WTC11 (cell line): ENCODE measurements at regions not wholly inside any gene's neighbourhood (a gene's known extent, or its start where the extent isn't known, plus 50 kb on each side); places are given as distances from the start of the nearest gene placed in this dataset.

ENCODE experiments used
- ATAC-seq: fragments of 200-7000 bp; cut with Tn5 transposase; 2 replicates; pipeline ENCODE4 v1.10.0; 2021; ENCODE audit warnings: mild to moderate bottlenecking, moderate library complexity
- CTCF ChIA-PET: fragments of 300-600 bp; sonication (Branson Sonifier 250); formaldehyde crosslinking; loops from one replicate; lab custom pipeline; 2021; ENCODE audit warnings: antibody characterized with exemption; lab: Charles Lee
- POLR2A ChIA-PET: fragments of 350-600 bp; sonication (Branson Sonifier 250); formaldehyde crosslinking; loops from one replicate; lab custom pipeline; 2021; ENCODE audit warnings: antibody characterized with exemption; lab: Charles Lee
- DNase-seq: peaks from one replicate; pipeline ENCODE4 v3.0.0; 2021; ENCODE audit warnings: low spot score
- H3K27ac Mint-ChIP-seq: 2 replicates; pipeline ENCODE4 v1.8.0; 2021; ENCODE audit warnings: mixed read lengths
- H3K27me3 Mint-ChIP-seq: 2 replicates; pipeline ENCODE4 v1.8.0; 2021; ENCODE audit warnings: low read depth, mild to moderate bottlenecking, moderate library complexity, mixed read lengths
- H3K36me3 Mint-ChIP-seq: 2 replicates; pipeline ENCODE4 v1.8.0; 2021; ENCODE audit warnings: mixed read lengths
- H3K4me1 Mint-ChIP-seq: 2 replicates; pipeline ENCODE4 v1.8.0; 2022; ENCODE audit warnings: mixed read lengths
- H3K4me3 Mint-ChIP-seq: 2 replicates; pipeline ENCODE4 v1.8.0; 2021; ENCODE audit warnings: mild to moderate bottlenecking, moderate library complexity, mixed read lengths
- H3K9me3 Mint-ChIP-seq: 2 replicates; pipeline ENCODE4 v1.8.0; 2021; ENCODE audit warnings: mixed read lengths
- ATF6 ChIP-seq: sonication (generic); formaldehyde crosslinking; IDR thresholded peaks from 2 replicates; pipeline ENCODE4 v1.8.1; 2023; ENCODE audit warnings: mild to moderate bottlenecking, missing genetic modification reagents
- CBFB ChIP-seq: sonication (generic); formaldehyde crosslinking; IDR thresholded peaks from 2 replicates; pipeline ENCODE4 v1.8.1; 2022; ENCODE audit warnings: mild to moderate bottlenecking, low read depth, missing genetic modification reagents
- CDX4 ChIP-seq: fragments of 250-450 bp; sonication (Bioruptor Pico); IDR thresholded peaks from 2 replicates; pipeline ENCODE4 v1.9.0; 2021; ENCODE audit warnings: moderate library complexity, mild to moderate bottlenecking, inconsistent platforms, borderline replicate concordance
- CTCF ChIP-seq: fragments of 200-600 bp; IDR thresholded peaks from 2 replicates; pipeline ENCODE4 v1.8.0; 2022; ENCODE audit warnings: antibody characterized with exemption
- E2F1 ChIP-seq: sonication (generic); formaldehyde crosslinking; IDR thresholded peaks from 2 replicates; pipeline ENCODE4 v1.8.0; 2022; ENCODE audit warnings: mild to moderate bottlenecking, missing genetic modification reagents
- EMX1 ChIP-seq: fragments of 250-450 bp; sonication (Bioruptor Pico); IDR thresholded peaks from 2 replicates; pipeline ENCODE4 v1.8.0; 2021; ENCODE audit warnings: mild to moderate bottlenecking
- ESRRA ChIP-seq: sonication (generic); formaldehyde crosslinking; IDR thresholded peaks from 2 replicates; pipeline ENCODE4 v1.8.1; 2022; ENCODE audit warnings: mild to moderate bottlenecking, missing genetic modification reagents, borderline replicate concordance
- GABPB1 ChIP-seq: sonication (generic); formaldehyde crosslinking; IDR thresholded peaks from 2 replicates; pipeline ENCODE4 v1.8.1; 2023; ENCODE audit warnings: mild to moderate bottlenecking, missing genetic modification reagents
- GTF2I ChIP-seq: fragments of 250-450 bp; sonication (Bioruptor Pico); conservative IDR thresholded peaks from 2 replicates; pipeline ENCODE4 v1.4.0; 2021; ENCODE audit warnings: mild to moderate bottlenecking
- HMGA2 ChIP-seq: fragments of 250-450 bp; sonication (Bioruptor Pico); IDR thresholded peaks from 2 replicates; pipeline ENCODE4 v1.4.0; 2021; ENCODE audit warnings: mild to moderate bottlenecking, moderate library complexity
- IRF1 ChIP-seq: sonication (generic); formaldehyde crosslinking; IDR thresholded peaks from 2 replicates; pipeline ENCODE4 v1.8.0; 2023; ENCODE audit warnings: missing genetic modification reagents
- IRF2 ChIP-seq: sonication (generic); formaldehyde crosslinking; IDR thresholded peaks from 2 replicates; pipeline ENCODE4 v1.8.0; 2022; ENCODE audit warnings: low read depth, missing genetic modification reagents, borderline replicate concordance
- JAZF1 ChIP-seq: fragments of 250-450 bp; sonication (Bioruptor Pico); IDR thresholded peaks from 2 replicates; pipeline ENCODE4 v1.9.0; 2021; ENCODE audit warnings: moderate library complexity, mild to moderate bottlenecking, inconsistent platforms
- KAT7 ChIP-seq: sonication (generic); formaldehyde crosslinking; IDR thresholded peaks from 2 replicates; pipeline ENCODE4 v1.8.1; 2023; ENCODE audit warnings: missing genetic modification reagents, mild to moderate bottlenecking, borderline replicate concordance
- MAX ChIP-seq: sonication (generic); formaldehyde crosslinking; IDR thresholded peaks from 2 replicates; pipeline ENCODE4 v1.8.0; 2022; ENCODE audit warnings: mild to moderate bottlenecking, missing genetic modification reagents
- MXD4 ChIP-seq: fragments of 250-450 bp; sonication (Bioruptor Pico); IDR thresholded peaks from 2 replicates; pipeline ENCODE4 v1.8.0; 2021; ENCODE audit warnings: mild to moderate bottlenecking, moderate library complexity, borderline replicate concordance
- MYBL2 ChIP-seq: sonication (generic); formaldehyde crosslinking; IDR thresholded peaks from 2 replicates; pipeline ENCODE4 v1.8.1; 2023; ENCODE audit warnings: mild to moderate bottlenecking, moderate library complexity, missing genetic modification reagents
- NR2C2 ChIP-seq: sonication (generic); formaldehyde crosslinking; IDR thresholded peaks from 2 replicates; pipeline ENCODE4 v1.8.0; 2022; ENCODE audit warnings: mild to moderate bottlenecking, missing genetic modification reagents
- NR3C1 ChIP-seq: sonication (generic); formaldehyde crosslinking; conservative IDR thresholded peaks from 2 replicates; pipeline ENCODE4 v1.8.1; 2023; ENCODE audit warnings: low read depth, mild to moderate bottlenecking, missing genetic modification reagents
- OVOL2 ChIP-seq: fragments of 250-450 bp; sonication (Bioruptor Pico); IDR thresholded peaks from 2 replicates; pipeline ENCODE4 v1.9.0; 2021; ENCODE audit warnings: mild to moderate bottlenecking, borderline replicate concordance
- PREB ChIP-seq: sonication (generic); formaldehyde crosslinking; IDR thresholded peaks from 2 replicates; pipeline ENCODE4 v1.8.1; 2022; ENCODE audit warnings: mild to moderate bottlenecking, missing genetic modification reagents, moderate library complexity, borderline replicate concordance
- PRRX2 ChIP-seq: fragments of 250-450 bp; sonication (Bioruptor Pico); IDR thresholded peaks from 2 replicates; pipeline ENCODE4 v1.8.0; 2021; ENCODE audit warnings: mild to moderate bottlenecking
- RORB ChIP-seq: fragments of 250-450 bp; sonication (Bioruptor Pico); IDR thresholded peaks from 2 replicates; pipeline ENCODE4 v1.9.0; 2021; ENCODE audit warnings: mild to moderate bottlenecking
- SP1 ChIP-seq: sonication (generic); formaldehyde crosslinking; conservative IDR thresholded peaks from 2 replicates; pipeline ENCODE4 v1.8.1; 2022; ENCODE audit warnings: missing genetic modification reagents
- ZBTB21 ChIP-seq: sonication (generic); formaldehyde crosslinking; IDR thresholded peaks from 2 replicates; pipeline ENCODE4 v1.8.1; 2023; ENCODE audit warnings: mild to moderate bottlenecking, missing genetic modification reagents, borderline replicate concordance
- ZNF219 ChIP-seq: sonication (generic); formaldehyde crosslinking; IDR thresholded peaks from 2 replicates; pipeline ENCODE4 v1.8.0; 2023; ENCODE audit warnings: missing genetic modification reagents, mild to moderate bottlenecking, borderline replicate concordance
- ZNF317 ChIP-seq: sonication (generic); formaldehyde crosslinking; IDR thresholded peaks from 2 replicates; pipeline ENCODE4 v1.8.1; 2023; ENCODE audit warnings: low read depth, mild to moderate bottlenecking, moderate library complexity, missing genetic modification reagents, borderline replicate concordance
- ZNF396 ChIP-seq: fragments of 250-450 bp; sonication (Bioruptor Pico); IDR thresholded peaks from 2 replicates; pipeline ENCODE4 v1.8.0; 2021; ENCODE audit warnings: mild to moderate bottlenecking, moderate library complexity, borderline replicate concordance

- H3K4me1 Mint-ChIP-seq, result peaks cover 4% of the 10 kb centered on the region; the same call in 1 of the 2 replicates
- no peaks in the 10 kb centered on the region; the same call in 1 of the 2 replicates for H3K27me3 Mint-ChIP-seq
- ATAC-seq (no peak), DNase-seq (no peak)
- H3K9me3 Mint-ChIP-seq, result peaks cover 23% of the 10 kb centered on the region
- H3K4me3 Mint-ChIP-seq, result no peak overlapping the region
- TF ChIP-seq HMGA2 (CRISPR knock-in tag), result no peak
- no peak for TF ChIP-seq NR2C2 (CRISPR knock-in tag)
- TF ChIP-seq NR3C1 (CRISPR knock-in tag), result no peak
- TF ChIP-seq EMX1 (CRISPR knock-in tag), result no peak
- TF ChIP-seq CTCF, result no peak
- no peak for TF ChIP-seq IRF1 (CRISPR knock-in tag)
- TF ChIP-seq ZBTB21 (CRISPR knock-in tag), result no peak
- TF ChIP-seq PRRX2 (CRISPR knock-in tag), result no peak
- no peak for TF ChIP-seq SP1 (CRISPR knock-in tag)
- TF ChIP-seq JAZF1 (CRISPR knock-in tag), result no peak
- no peak for TF ChIP-seq GTF2I (CRISPR knock-in tag)
- no peak for TF ChIP-seq OVOL2 (CRISPR knock-in tag)
- TF ChIP-seq MXD4 (CRISPR knock-in tag), result no peak
- no peak for TF ChIP-seq E2F1
- TF ChIP-seq MYBL2, result no peak
- no peak for TF ChIP-seq KAT7 (CRISPR knock-in tag)
- ChIA-PET POLR2A (no interaction called here), CTCF (no interaction called here)
- H3K27ac Mint-ChIP-seq, result no peak overlapping the region
- peaks cover 17% of the 10 kb centered on the region; the same call in 1 of the 2 replicates for H3K36me3 Mint-ChIP-seq
Observed at GRCh38 chr21:16395285-16395684, 665.5 kb downstream of the USP25 start.

- no peaks in the 10 kb centered on the region for H3K9me3 Mint-ChIP-seq
- POLR2A ChIA-PET, result no interaction called here
- H3K27me3 Mint-ChIP-seq, result no peaks in the 10 kb centered on the region
- ATAC-seq (no peak), DNase-seq (no peak)
- 0 out of 2 replicates have a peak, but pooled peaks cover 1% of the 10 kb centered on the region for H3K4me1 Mint-ChIP-seq
- no peaks in the 10 kb centered on the region for H3K36me3 Mint-ChIP-seq
- H3K4me3 Mint-ChIP-seq, result no peak overlapping the region
- CTCF ChIA-PET, result no interaction called here
- no peak overlapping the region for H3K27ac Mint-ChIP-seq
- TF ChIP-seq ZNF219 (CRISPR knock-in tag) (no peak), ZBTB21 (CRISPR knock-in tag) (no peak), ESRRA (no peak), HMGA2 (CRISPR knock-in tag) (no peak), GABPB1 (CRISPR knock-in tag) (no peak), NR2C2 (CRISPR knock-in tag) (no peak), ZNF317 (no peak), PRRX2 (CRISPR knock-in tag) (no peak), PREB (CRISPR knock-in tag) (no peak), ZNF396 (CRISPR knock-in tag) (no peak), MAX (CRISPR knock-in tag) (no peak), IRF2 (CRISPR knock-in tag) (no peak), ATF6 (CRISPR knock-in tag) (no peak), CBFB (CRISPR knock-in tag) (no peak), CDX4 (no peak), RORB (CRISPR knock-in tag) (no peak)
Observed at GRCh38 chr21:16402752-16403151, 673.0 kb downstream of the USP25 start.
